ENCODE measurements at regions not wholly inside any gene's neighbourhood (a gene's known extent, or its start where the extent isn't known, plus 50 kb on each side); places are given as distances from the start of the nearest gene placed in this dataset.

DNA sequence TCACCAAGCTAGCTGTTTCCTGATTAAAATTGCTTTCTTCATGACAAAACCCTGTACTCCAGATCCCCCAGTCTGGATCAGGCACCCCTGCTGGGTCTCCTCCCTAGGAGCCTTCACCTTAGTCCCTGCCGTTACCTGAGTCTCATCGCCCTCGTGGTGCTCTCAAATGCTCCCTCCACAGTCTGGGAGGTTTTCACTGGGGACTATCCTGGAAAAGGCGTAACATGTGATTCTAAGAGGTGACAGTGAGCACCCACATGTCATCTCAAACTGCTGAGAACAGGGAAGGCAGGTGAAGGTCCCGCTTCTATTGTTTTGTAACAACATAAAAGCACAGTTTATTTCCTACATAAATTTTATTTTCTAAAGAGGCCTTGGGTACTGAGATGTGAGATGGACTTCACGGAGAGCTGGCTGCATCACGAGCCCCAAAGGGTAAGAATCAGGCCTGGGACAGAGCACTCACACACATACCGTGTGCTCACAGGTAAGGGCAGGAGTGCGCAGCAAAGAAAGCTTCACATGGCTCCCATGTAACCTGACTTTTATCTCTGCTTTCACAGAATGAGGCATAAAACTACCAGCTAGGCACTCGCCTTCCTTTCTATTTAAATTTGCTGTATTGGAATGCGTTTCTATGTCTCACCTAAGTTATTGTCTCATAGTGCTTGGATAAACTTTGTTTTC lies 531.5 kb downstream of the RNF144A start:
- no peak for TF ChIP-seq POLR2A (IDR thresholded peaks at IDR 0.05)
- TF ChIP-seq CTCF (IDR thresholded peaks at IDR 0.05): no peak

DNA sequence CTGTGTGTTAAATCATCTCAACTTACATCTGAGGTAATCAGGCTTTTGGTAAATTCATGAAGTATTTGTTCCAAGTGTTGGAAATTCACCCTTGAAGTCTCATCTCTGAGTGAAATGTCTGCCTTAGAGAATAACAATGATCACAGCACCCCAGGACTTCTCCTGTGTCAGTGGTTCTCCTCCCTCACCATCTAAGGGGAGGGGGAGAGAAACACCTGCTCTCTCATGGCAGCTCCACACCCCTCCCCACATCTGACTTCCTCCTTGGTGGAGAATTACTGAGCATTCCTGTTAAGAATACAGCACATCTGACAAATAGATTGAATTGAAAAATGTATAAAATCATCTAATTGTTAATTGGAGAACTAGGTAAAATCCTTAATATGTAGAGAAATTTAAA lies 532.1 kb downstream of the RNF144A start:
- no peaks in the 10 kb centered on the region for H3K9me3 ChIP-seq
- intact Hi-C loops (cut with DNase I): no loop called here
- H3K36me3 ChIP-seq: no peaks in the 10 kb centered on the region
- no peak for DNase-seq
- H3K27ac ChIP-seq: no peak overlapping the region
- TF ChIP-seq CTCF (IDR thresholded peaks at IDR 0.05) (no peak), POLR2A (IDR thresholded peaks at IDR 0.05) (no peak)
- no peak overlapping the region for H3K4me3 ChIP-seq (replicated peaks in 1 of 3)
- H3K4me1 ChIP-seq: no peaks in the 10 kb centered on the region
- no peaks in the 10 kb centered on the region for H3K27me3 ChIP-seq

More for the DNA sequence above, 531.5 kb downstream of the RNF144A start:
- Histone ChIP-seq H3K27ac (no peak overlapping the region), H3K9me3 (no peaks in the 10 kb centered on the region), H3K4me3 (replicated peaks in 1 of 3) (no peak overlapping the region), H3K4me1 (no peaks in the 10 kb centered on the region), H3K27me3 (no peaks in the 10 kb centered on the region), H3K36me3 (no peaks in the 10 kb centered on the region)
- intact Hi-C loops (cut with DNase I): no loop called here
- WGBS, 2 donors: 90 to 95% methylated on average over 11 of the region's 11 CpGs
- DNase-seq: no peak

- H3K36me3 ChIP-seq: no peaks in the 10 kb centered on the region
- WGBS, 2 donors: 86 to 92% methylated on average over 8 of the region's 8 CpGs
- no peaks in the 10 kb centered on the region for H3K27me3 ChIP-seq
- no peak overlapping the region for H3K27ac ChIP-seq
- DNase-seq: no peak
- TF ChIP-seq POLR2A (IDR thresholded peaks at IDR 0.05) (no peak), CTCF (IDR thresholded peaks at IDR 0.05) (no peak)
- no peak overlapping the region for H3K4me3 ChIP-seq (replicated peaks in 1 of 3)
- intact Hi-C loops (cut with DNase I): no loop called here
- H3K9me3 ChIP-seq: no peaks in the 10 kb centered on the region
- H3K4me1 ChIP-seq: no peaks in the 10 kb centered on the region
Measured at GRCh38 chr2:7450188-7450832, 533.1 kb downstream of the RNF144A start.

GRCh38 chr2:7450833-7451190 lies 533.6 kb downstream of the RNF144A start:
- no peak overlapping the region for H3K4me3 ChIP-seq (replicated peaks in 1 of 3)
- DNase-seq: no peak
- no peaks in the 10 kb centered on the region for H3K4me1 ChIP-seq
- no peaks in the 10 kb centered on the region for H3K36me3 ChIP-seq
- 81 to 86% methylated on average over 7 of the region's 7 CpGs for WGBS, 2 donors
- no peaks in the 10 kb centered on the region for H3K9me3 ChIP-seq
- H3K27me3 ChIP-seq: no peaks in the 10 kb centered on the region
- TF ChIP-seq CTCF (IDR thresholded peaks at IDR 0.05): no peak
- no peak for TF ChIP-seq POLR2A (IDR thresholded peaks at IDR 0.05)
- intact Hi-C loops (cut with DNase I): no loop called here
- H3K27ac ChIP-seq: no peak overlapping the region

DNA sequence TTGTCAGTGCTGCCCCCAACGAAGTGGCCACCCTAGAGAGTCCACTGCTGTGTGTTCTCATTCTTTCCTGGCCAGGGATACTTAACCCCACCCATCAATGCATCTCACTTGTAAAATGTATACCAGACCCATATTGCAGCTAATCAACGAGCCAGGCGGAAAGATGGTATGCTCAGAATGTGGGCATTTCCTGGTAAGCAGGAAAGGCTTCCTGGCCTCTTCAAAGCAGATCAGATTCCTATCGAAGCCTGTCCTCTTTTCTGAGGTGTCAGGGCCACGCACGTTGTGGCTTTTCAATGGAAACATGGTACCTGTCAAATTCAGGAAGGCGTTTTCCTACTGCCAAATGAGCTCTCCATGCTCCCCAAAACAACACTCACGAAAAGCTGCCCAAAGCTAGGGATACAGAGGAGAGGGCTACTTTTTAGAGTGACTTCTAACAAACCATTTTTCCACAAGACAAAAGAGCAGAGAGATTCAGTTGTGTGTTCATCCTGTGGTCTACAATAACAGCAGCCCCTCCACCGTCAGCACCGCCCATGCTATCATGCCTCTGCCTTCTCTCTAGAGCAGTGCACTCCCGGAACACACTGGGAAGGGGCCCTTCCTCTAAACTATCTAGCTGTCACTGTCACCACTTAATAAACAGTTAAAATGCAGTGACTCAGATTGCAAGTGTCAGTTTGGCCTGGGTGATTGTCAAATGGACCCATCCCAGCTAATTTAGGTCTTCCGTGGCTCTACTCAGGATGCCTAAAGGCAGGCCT lies 535.1 kb downstream of the RNF144A start:
- WGBS, 2 donors: 78 to 82% methylated on average over 12 of the region's 12 CpGs
- Histone ChIP-seq H3K27me3 (no peaks in the 10 kb centered on the region), H3K27ac (no peak overlapping the region), H3K4me3 (replicated peaks in 1 of 3) (no peak overlapping the region), H3K9me3 (no peaks in the 10 kb centered on the region), H3K4me1 (no peaks in the 10 kb centered on the region), H3K36me3 (no peaks in the 10 kb centered on the region)
- DNase-seq: no peak
- intact Hi-C loops (cut with DNase I): no loop called here
- no peak for TF ChIP-seq CTCF (IDR thresholded peaks at IDR 0.05)
- TF ChIP-seq POLR2A (IDR thresholded peaks at IDR 0.05): no peak
